PC-3 (cell line): ENCODE measurements at regions not wholly inside any gene's neighbourhood (a gene's known extent, or its start where the extent isn't known, plus 50 kb on each side); places are given as distances from the start of the nearest gene placed in this dataset.

Source experiments
- ATAC-seq: fragments of 200-7000 bp; cut with Tn5 transposase; 2 replicates; pipeline ENCODE4 v1.9.1; 2020; ENCODE audit warnings: mild to moderate bottlenecking, moderate library complexity
- BruUV-seq: library from RNA; stranded (reverse); fragments of 400-500 nt; replicated peaks from 2 replicates; lab custom pipeline; 2021; lab: Mats Ljungman, UMichigan
- CTCF ChIA-PET: fragments of 300-600 bp; sonication (Branson Sonifier 250); formaldehyde crosslinking; loops from one replicate; lab custom pipeline; 2022; ENCODE audit warnings: antibody characterized with exemption; lab: Charles Lee
- POLR2A ChIA-PET: fragments of 300-600 bp; sonication (Branson Sonifier 250); formaldehyde crosslinking; loops from one replicate; lab custom pipeline; 2022; ENCODE audit warnings: antibody characterized with exemption; ENCODE audit not compliant: unreplicated experiment; lab: Charles Lee
- DNase-seq: peaks from one replicate; pipeline ENCODE4 v3.0.0-alpha.2; 2015
- H2AFZ ChIP-seq: fragments of 300-600 bp; sonication (generic); 2 replicates; pipeline ENCODE4 v1.6.0; 2016; ENCODE audit warnings: antibody characterized with exemption, low read length
- H3F3A ChIP-seq: fragments of 300-600 bp; sonication (generic); one replicate; pipeline ENCODE4 v1.6.0; 2017; ENCODE audit warnings: antibody characterized with exemption, low read length, control low read depth, mild to moderate bottlenecking; ENCODE audit not compliant: unreplicated experiment
- H3K27ac ChIP-seq: fragments of 300-600 bp; sonication (generic); 2 replicates; pipeline ENCODE4 v1.5.1; 2016; ENCODE audit warnings: mild to moderate bottlenecking, low read length
- H3K27me3 ChIP-seq: fragments of 300-600 bp; sonication (generic); 2 replicates; pipeline ENCODE4 v1.6.1; 2016; ENCODE audit warnings: low read length, mixed read lengths
- H3K36me3 ChIP-seq: fragments of 300-600 bp; sonication (generic); 2 replicates; pipeline ENCODE4 v1.6.1; 2016; ENCODE audit warnings: low read depth, mixed run types, low read length, mixed read lengths
- H3K4me1 ChIP-seq: fragments of 300-600 bp; sonication (generic); 2 replicates; pipeline ENCODE4 v1.5.1; 2016; ENCODE audit warnings: low read length; ENCODE audit not compliant: insufficient read depth
- H3K4me2 ChIP-seq: fragments of 300-600 bp; sonication (generic); 2 replicates; pipeline ENCODE4 v1.6.0; 2016; ENCODE audit warnings: low read length
- H3K4me3 ChIP-seq: fragments of 300-600 bp; sonication (generic); 2 replicates; pipeline ENCODE4 v1.5.1; 2016; ENCODE audit warnings: mild to moderate bottlenecking, low read length, mixed read lengths
- H3K79me2 ChIP-seq: fragments of 300-600 bp; sonication (generic); 2 replicates; pipeline ENCODE4 v1.6.1; 2017; ENCODE audit warnings: low read length, mixed read lengths
- H3K9ac ChIP-seq: fragments of 300-600 bp; sonication (generic); 2 replicates; pipeline ENCODE4 v1.6.0; 2016; ENCODE audit warnings: mild to moderate bottlenecking, low read length
- H3K9me2 ChIP-seq: fragments of 300-600 bp; sonication (generic); replicated peaks from 2 replicates; pipeline ENCODE4 v1.6.1; 2016; ENCODE audit warnings: mixed run types, low read length, mixed read lengths
- H3K9me3 ChIP-seq: fragments of 300-600 bp; sonication (generic); 2 replicates; pipeline ENCODE4 v1.6.1; 2016; ENCODE audit warnings: low read length, mixed read lengths
- H4K20me1 ChIP-seq: fragments of 300-600 bp; sonication (generic); 2 replicates; pipeline ENCODE4 v1.6.1; 2016; ENCODE audit warnings: low read length, mixed read lengths
- EZH2 ChIP-seq: fragments of 300-600 bp; sonication (generic); IDR thresholded peaks from one replicate; pipeline ENCODE4 v1.6.1; 2017; ENCODE audit warnings: antibody characterized with exemption, mild to moderate bottlenecking, low read length; ENCODE audit not compliant: unreplicated experiment
- EZH2phosphoT487 ChIP-seq: fragments of 300-600 bp; sonication (generic); IDR thresholded peaks from 2 replicates; pipeline ENCODE4 v1.6.1; 2018; ENCODE audit warnings: mild to moderate bottlenecking, antibody characterized with exemption, low read length, borderline replicate concordance
- intact Hi-C: fragments of 100-400 bp; cut with micrococcal nuclease; formaldehyde crosslinking; loops from 2 replicates; pipeline ENCODE4 v1.9.0; 2023
- TF ChIP-seq, protein P1 (sequence below): fragments of 300-600 bp; sonication (generic); conservative IDR thresholded peaks from 2 replicates; pipeline ENCODE4 v1.5.1; 2017; ENCODE audit warnings: antibody characterized with exemption, low read depth, mild to moderate bottlenecking, low read length

DNA sequence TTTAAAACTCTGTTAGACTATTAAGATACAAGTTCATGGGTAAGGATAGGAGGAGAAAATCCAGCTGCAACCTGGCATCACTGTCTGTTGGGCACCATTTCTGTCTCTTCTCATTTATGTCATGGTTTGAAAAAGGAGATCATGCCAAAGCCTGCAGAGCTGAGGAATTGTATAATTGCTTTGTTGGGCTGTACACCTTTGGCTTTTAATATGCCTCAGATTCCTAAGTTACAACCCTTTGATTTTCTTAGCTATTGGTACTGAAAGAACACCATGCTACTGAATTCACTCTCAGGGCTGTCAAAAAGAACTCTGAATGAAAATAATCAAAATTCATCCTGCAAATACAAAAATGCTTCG is 174.3 kb downstream of the ACKR3 start:
- Histone ChIP-seq H3K9me2 (no peaks in the 10 kb centered on the region), H3K4me3 (no peak overlapping the region), H3K9ac (no peak overlapping the region), H3K9me3 (no peaks in the 10 kb centered on the region), H2AFZ (no peak overlapping the region), H3K4me1 (peaks cover 45% of the 10 kb centered on the region), H3K27ac (no peak overlapping the region), H3K79me2 (no peaks in the 10 kb centered on the region), H3K36me3 (no peaks in the 10 kb centered on the region), H3F3A (no peaks in the 10 kb centered on the region), H3K27me3 (no peaks in the 10 kb centered on the region), H4K20me1 (no peaks in the 10 kb centered on the region), H3K4me2 (no peak overlapping the region)
- no peak for DNase-seq
- ChIA-PET CTCF (no interaction called here), POLR2A (no interaction called here)
- intact Hi-C loops: no loop called here
- TF ChIP-seq EZH2: no peak
- TF ChIP-seq, protein P1, sequence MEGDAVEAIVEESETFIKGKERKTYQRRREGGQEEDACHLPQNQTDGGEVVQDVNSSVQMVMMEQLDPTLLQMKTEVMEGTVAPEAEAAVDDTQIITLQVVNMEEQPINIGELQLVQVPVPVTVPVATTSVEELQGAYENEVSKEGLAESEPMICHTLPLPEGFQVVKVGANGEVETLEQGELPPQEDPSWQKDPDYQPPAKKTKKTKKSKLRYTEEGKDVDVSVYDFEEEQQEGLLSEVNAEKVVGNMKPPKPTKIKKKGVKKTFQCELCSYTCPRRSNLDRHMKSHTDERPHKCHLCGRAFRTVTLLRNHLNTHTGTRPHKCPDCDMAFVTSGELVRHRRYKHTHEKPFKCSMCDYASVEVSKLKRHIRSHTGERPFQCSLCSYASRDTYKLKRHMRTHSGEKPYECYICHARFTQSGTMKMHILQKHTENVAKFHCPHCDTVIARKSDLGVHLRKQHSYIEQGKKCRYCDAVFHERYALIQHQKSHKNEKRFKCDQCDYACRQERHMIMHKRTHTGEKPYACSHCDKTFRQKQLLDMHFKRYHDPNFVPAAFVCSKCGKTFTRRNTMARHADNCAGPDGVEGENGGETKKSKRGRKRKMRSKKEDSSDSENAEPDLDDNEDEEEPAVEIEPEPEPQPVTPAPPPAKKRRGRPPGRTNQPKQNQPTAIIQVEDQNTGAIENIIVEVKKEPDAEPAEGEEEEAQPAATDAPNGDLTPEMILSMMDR: no peak
- TF ChIP-seq EZH2phosphoT487: no peak
- ATAC-seq: no peak
- BruUV-seq: no TSS peak

DNA sequence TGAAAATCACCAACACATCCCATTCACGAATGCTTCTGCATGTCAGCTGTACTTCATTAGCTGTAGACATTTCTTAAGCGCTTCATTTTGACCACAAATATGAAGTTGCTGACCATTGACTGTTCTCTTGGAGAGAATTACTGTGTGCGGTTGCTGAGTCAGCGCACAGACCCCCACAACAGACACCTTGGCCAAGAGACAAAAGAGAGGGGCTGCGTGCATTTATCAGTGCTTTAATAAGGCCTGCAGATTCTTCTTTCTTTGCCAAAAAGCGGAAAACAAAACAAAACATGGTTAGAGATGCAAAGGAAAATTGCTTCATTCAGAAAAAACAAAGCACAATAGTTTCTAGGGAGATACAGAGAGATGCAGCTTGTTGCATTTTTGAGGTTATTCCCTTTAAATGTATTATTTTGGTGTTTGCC is 174.7 kb downstream of the ACKR3 start:
- no peak overlapping the region for H3K27ac ChIP-seq
- POLR2A ChIA-PET: no interaction called here

DNA sequence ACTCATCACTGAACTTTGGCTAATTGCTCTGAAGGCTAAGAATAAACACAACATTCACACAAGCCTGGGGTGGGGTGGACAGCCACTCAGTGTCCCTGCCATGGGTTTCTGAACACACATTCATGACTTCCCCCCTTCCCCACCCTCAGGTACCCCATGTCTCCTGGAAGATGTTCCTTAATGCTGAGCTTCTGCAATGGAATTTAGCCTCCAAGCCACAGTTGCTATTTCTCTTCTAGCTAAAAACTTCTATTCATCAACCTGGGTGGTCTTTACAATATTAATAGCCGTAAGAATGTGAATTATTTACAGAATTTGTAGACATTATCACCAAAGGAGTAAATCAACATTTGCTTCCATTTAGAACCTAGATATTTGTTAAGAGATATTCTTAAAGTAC is 175.1 kb downstream of the ACKR3 start:
- POLR2A ChIA-PET: no interaction called here
- Histone ChIP-seq H4K20me1 (no peaks in the 10 kb centered on the region), H3K4me3 (no peak overlapping the region), H3K9me3 (no peaks in the 10 kb centered on the region), H3K79me2 (no peaks in the 10 kb centered on the region), H3K9me2 (no peaks in the 10 kb centered on the region), H3K36me3 (no peaks in the 10 kb centered on the region), H3K9ac (no peak overlapping the region), H3K4me2 (no peak overlapping the region), H3K27ac (no peak overlapping the region), H2AFZ (no peak overlapping the region), H3K27me3 (no peaks in the 10 kb centered on the region), H3K4me1 (peaks cover 53% of the 10 kb centered on the region), H3F3A (no peaks in the 10 kb centered on the region)
- BruUV-seq: no TSS peak
- no peak for DNase-seq
- CTCF ChIA-PET: no interaction called here
- intact Hi-C loops: no loop called here
- TF ChIP-seq, protein P1: no peak
- no peak for TF ChIP-seq EZH2
- no peak for TF ChIP-seq EZH2phosphoT487
- ATAC-seq: no peak

More for the DNA sequence above, 174.7 kb downstream of the ACKR3 start:
- Histone ChIP-seq H3K36me3 (no peaks in the 10 kb centered on the region), H3K4me3 (no peak overlapping the region), H3K9me3 (no peaks in the 10 kb centered on the region), H3K9ac (no peak overlapping the region), H3K27me3 (no peaks in the 10 kb centered on the region), H3K79me2 (no peaks in the 10 kb centered on the region), H4K20me1 (no peaks in the 10 kb centered on the region), H3F3A (no peaks in the 10 kb centered on the region), H2AFZ (no peak overlapping the region), H3K9me2 (no peaks in the 10 kb centered on the region), H3K4me1 (peaks cover 49% of the 10 kb centered on the region), H3K4me2 (no peak overlapping the region)
- CTCF ChIA-PET: no interaction called here
- no peak for TF ChIP-seq EZH2
- TF ChIP-seq EZH2phosphoT487: no peak
- TF ChIP-seq, protein P1: no peak
- no peak for ATAC-seq
- peak; percentile 5 for DNase-seq
- BruUV-seq: no TSS peak
- intact Hi-C loops: no loop called here
